ENCODE measurements at regions not wholly inside any gene's neighbourhood (a gene's known extent, or its start where the extent isn't known, plus 50 kb on each side); places are given as distances from the start of the nearest gene placed in this dataset.
"Not testable (repeated sequence)": the region's sequence is repeated elsewhere in the genome, so short reads cannot be mapped to it uniquely, and the experiment has no call there.

GRCh38 chr3:170670504-170670903, 84.6 kb upstream of the SLC7A14 start:
- DNase-seq (ENCODE audit: insufficient read length, low spot score), result no peak
- no peak for FAIRE-seq

- not testable (repeated sequence) for DNase-seq (ENCODE audit: insufficient read length, low spot score); FAIRE-seq
Measured at GRCh38 chr3:170662986-170663385, 77.1 kb upstream of the SLC7A14 start.

GRCh38 chr3:170660139-170660538, 74.3 kb upstream of the SLC7A14 start:
- FAIRE-seq, result no peak
- no peak for DNase-seq (ENCODE audit: insufficient read length, low spot score)

- FAIRE-seq (no peak), DNase-seq (ENCODE audit: insufficient read length, low spot score) (no peak)
Measured at GRCh38 chr3:170657312-170657711, 71.4 kb upstream of the SLC7A14 start.

DNA sequence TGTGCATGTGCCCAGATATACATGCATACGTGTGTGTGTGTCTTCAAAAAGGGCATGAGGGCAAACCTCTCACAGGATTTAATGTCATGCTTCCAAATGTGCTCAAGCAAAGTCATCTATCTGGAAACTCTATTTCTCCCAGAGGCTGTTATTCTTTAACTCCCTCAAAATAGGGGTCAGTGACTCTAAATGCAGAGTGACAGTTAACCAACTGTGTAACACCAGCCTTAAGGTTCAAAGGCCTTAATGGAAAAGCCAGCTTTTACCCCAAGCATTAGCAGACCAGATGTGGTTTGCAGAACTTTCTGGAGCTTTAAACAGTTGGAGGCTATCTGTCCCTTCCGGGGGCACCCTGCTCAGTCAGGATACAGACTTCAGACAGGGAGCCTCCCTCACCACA, 70.4 kb upstream of the SLC7A14 start:
- no peak for DNase-seq (ENCODE audit: insufficient read length, low spot score)
- no peak for FAIRE-seq

- DNase-seq (ENCODE audit: insufficient read length, low spot score) (no peak), FAIRE-seq (no peak)
Measured at GRCh38 chr3:170653801-170654200, 67.9 kb upstream of the SLC7A14 start.

DNA sequence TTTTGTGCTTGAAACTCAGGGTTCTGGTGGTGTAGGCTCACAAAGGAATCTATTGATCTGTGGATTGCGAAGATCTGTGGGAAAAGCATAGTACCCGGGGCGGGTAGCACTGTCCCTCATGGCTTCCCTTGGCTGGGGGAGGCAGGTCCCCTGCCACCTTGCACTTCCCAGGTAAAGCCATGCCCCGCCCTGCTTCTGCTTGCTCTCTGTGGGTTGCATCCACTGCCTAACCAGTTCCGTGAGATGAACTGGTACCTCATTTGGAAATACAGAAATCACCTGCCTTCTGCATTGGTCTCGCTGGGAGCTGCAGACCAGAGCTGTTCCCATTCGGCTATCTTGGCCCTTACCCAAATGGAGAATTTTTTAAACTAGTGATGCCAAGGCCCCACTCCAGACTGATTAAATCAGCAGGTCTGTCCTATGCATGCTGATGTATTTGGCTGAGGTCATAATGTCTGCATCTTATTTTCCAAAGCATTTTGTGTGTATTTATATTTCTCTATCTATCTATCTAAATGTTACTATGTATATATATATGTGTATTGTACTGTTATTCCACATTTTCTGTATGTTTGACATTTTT, 65.5 kb upstream of the SLC7A14 start:
- no peak for FAIRE-seq
- DNase-seq (ENCODE audit: insufficient read length, low spot score), result no peak

GRCh38 chr3:170650557-170650956, 64.7 kb upstream of the SLC7A14 start:
- not testable (repeated sequence) for DNase-seq (ENCODE audit: insufficient read length, low spot score); FAIRE-seq

GRCh38 chr3:170644711-170645110, 58.8 kb upstream of the SLC7A14 start:
- FAIRE-seq (no peak), DNase-seq (ENCODE audit: insufficient read length, low spot score) (no peak)

- no peak for FAIRE-seq
- no peak for DNase-seq (ENCODE audit: insufficient read length, low spot score)
Measured at GRCh38 chr3:170643831-170644230, 58.0 kb upstream of the SLC7A14 start.

GRCh38 chr3:170642882-170643601, 57.2 kb upstream of the SLC7A14 start:
- no peak for FAIRE-seq
- no peak for DNase-seq (ENCODE audit: insufficient read length, low spot score)

DNA sequence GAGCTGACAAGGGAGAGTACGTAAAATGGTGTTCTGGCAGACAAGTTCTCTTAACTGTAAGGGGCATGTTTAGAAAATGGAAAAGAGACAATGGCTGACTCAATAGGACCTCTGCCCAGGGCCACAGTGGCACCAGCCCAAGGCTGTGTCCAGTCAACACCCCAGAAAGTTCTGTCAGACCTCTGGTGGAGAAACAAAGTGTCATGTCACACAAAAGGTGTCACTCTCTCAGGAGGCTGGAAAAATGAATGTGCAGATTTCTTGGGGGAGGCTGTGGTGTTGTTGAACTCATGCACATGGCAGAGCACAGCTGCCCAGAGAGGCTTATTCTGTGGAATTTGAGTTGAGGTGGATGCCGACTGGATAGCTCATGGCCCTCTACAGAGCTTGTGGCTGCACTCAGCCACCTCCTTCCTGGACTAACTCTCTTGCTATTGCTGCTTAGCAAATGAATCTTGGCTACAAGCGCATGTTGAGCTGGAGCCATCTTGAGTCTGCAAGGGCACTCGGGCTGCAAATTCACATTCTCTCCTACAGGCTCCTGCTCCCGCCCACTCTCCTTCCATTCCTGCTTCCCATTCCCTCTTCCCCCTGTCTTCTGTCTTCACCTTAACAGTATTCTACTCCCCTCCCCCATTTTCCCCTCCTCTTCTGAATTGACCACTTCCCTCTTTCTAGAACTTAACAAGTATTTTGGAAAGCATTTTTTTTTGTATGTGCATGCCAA, 55.8 kb upstream of the SLC7A14 start:
- FAIRE-seq (no peak), DNase-seq (ENCODE audit: insufficient read length, low spot score) (no peak)

DNA sequence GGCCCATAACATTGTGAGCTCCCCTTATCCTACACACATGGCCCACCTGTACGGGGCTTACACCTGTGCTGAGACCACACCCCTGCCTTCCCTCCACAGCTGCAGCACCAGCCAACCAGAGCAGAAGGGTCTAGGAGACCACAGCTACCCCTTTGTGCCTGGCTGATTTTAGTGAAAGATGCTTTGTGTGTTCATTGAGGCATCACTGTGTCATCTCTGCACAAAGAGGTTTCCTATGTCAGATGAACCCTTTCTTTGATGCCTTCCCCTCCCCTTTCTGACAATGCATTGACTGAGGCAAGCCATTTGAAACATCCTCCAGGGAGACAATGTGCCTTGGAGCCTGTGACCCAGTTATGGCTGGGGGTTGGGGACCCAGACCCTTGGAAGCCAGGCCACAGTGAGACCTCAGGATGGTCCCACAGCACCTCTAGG, 54.9 kb upstream of the SLC7A14 start:
- FAIRE-seq (no peak), DNase-seq (ENCODE audit: insufficient read length, low spot score) (no peak)

GRCh38 chr3:170638988-170639387, 53.1 kb upstream of the SLC7A14 start:
- DNase-seq (ENCODE audit: insufficient read length, low spot score), result no peak
- FAIRE-seq, result no peak

- FAIRE-seq, result no peak
- no peak for DNase-seq (ENCODE audit: insufficient read length, low spot score)
Measured at GRCh38 chr3:170637306-170637705, 51.4 kb upstream of the SLC7A14 start.

DNA sequence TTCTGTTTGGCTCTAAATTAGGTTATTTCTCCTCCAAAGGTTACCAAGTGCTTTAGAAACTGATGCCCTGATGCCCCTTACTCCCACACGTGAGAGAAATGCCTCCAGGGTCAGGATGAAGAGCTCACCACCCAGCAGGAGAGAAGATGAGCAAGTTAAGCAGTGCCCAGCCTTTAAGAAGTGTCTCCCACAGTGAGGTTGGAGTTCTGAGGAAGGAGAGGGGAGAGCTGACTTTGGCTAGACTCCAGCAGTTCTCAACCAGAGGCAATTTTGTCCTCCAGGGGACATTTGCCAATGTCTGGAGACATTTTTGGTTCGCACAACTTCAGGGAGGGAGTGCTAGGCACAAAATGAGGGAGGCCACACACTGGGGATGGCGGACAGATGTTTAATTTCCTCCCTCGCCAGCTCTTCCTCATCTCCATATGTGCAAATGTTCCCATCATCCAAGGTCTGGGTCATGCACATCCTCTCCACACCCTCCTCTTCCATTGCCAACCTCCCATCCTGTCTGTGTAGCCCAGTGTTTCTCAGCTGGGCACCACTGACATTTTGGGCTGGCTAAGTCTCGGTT, 50.6 kb upstream of the SLC7A14 start:
- no peak for DNase-seq (ENCODE audit: insufficient read length, low spot score)
- FAIRE-seq, result no peak
